HPDE6-E6E7 (cell line): ENCODE measurements at regions not wholly inside any gene's neighbourhood (a gene's known extent, or its start where the extent isn't known, plus 50 kb on each side); places are given as distances from the start of the nearest gene placed in this dataset.
"Not testable (repeated sequence)": the region's sequence is repeated elsewhere in the genome, so short reads cannot be mapped to it uniquely, and the experiment has no call there.

Experiments
- DNase-seq: peaks from one replicate; pipeline ENCODE4 v3.0.0; 2011; ENCODE audit warnings: missing footprints; ENCODE audit errors: extremely low spot score

GRCh38 chrX:120753413-120754251 is 122.0 kb downstream of the CT47B1 start:
- DNase-seq = no peak

- no peak for DNase-seq
Observed at GRCh38 chrX:120752431-120753082, 122.7 kb upstream of the C1GALT1C1 start.

GRCh38 chrX:120751683-120752082 is 121.8 kb upstream of the C1GALT1C1 start:
- no peak for DNase-seq

- no peak for DNase-seq
Observed at GRCh38 chrX:120750381-120750780, 120.5 kb upstream of the C1GALT1C1 start.

GRCh38 chrX:120749141-120749846 is 119.4 kb upstream of the C1GALT1C1 start:
- DNase-seq = no peak

- DNase-seq = no peak
Observed at GRCh38 chrX:120746153-120746552, 116.3 kb upstream of the C1GALT1C1 start.

- DNase-seq = no peak
Observed at GRCh38 chrX:120742946-120743665, 113.3 kb upstream of the C1GALT1C1 start.

- DNase-seq = no peak
Observed at GRCh38 chrX:120741452-120741851, 111.6 kb upstream of the C1GALT1C1 start.

GRCh38 chrX:120740072-120740471 is 110.2 kb upstream of the C1GALT1C1 start:
- DNase-seq = no peak

- DNase-seq = no peak
Observed at GRCh38 chrX:120739300-120739699, 109.4 kb upstream of the C1GALT1C1 start.

- peak; percentile 15 for DNase-seq
Observed at GRCh38 chrX:120736989-120737388, 107.1 kb upstream of the C1GALT1C1 start.

- no peak for DNase-seq
Observed at GRCh38 chrX:120735966-120736365, 106.1 kb upstream of the C1GALT1C1 start.

GRCh38 chrX:120732879-120733278 is 103.0 kb upstream of the C1GALT1C1 start:
- no peak for DNase-seq

GRCh38 chrX:120732461-120732860 is 102.6 kb upstream of the C1GALT1C1 start:
- no peak for DNase-seq

GRCh38 chrX:120731386-120731785 is 101.5 kb upstream of the C1GALT1C1 start:
- DNase-seq = no peak

GRCh38 chrX:120729506-120730255 is 99.8 kb upstream of the C1GALT1C1 start:
- DNase-seq = not testable (repeated sequence)

- DNase-seq = no peak
Observed at GRCh38 chrX:120727911-120728310, 98.1 kb upstream of the C1GALT1C1 start.

- no peak for DNase-seq
Observed at GRCh38 chrX:120727452-120727851, 97.6 kb upstream of the C1GALT1C1 start.

GRCh38 chrX:120726294-120726693 is 96.4 kb upstream of the C1GALT1C1 start:
- DNase-seq = no peak

GRCh38 chrX:120725874-120726273 is 96.0 kb upstream of the C1GALT1C1 start:
- no peak for DNase-seq

GRCh38 chrX:120719622-120720021 is 89.8 kb upstream of the C1GALT1C1 start:
- DNase-seq = no peak
